IMR-90 (cell line): ENCODE measurements at regions not wholly inside any gene's neighbourhood (a gene's known extent, or its start where the extent isn't known, plus 50 kb on each side); places are given as distances from the start of the nearest gene placed in this dataset.

Source experiments
- ATAC-seq: fragments of 200-7000 bp; cut with Tn5 transposase; 2 replicates; pipeline ENCODE4 v1.9.1; 2020; ENCODE audit warnings: low read depth, mild to moderate bottlenecking, moderate library complexity
- BruUV-seq: library from RNA; stranded (reverse); fragments of 400-500 nt; replicated peaks from 2 replicates; lab custom pipeline; 2021; lab: Mats Ljungman, UMichigan
- CTCF ChIA-PET: fragments of 300-600 bp; formaldehyde crosslinking; extraction: SDS; loops from one replicate; lab custom pipeline; 2021; ENCODE audit warnings: antibody characterized with exemption; lab: Yijun Ruan, JAX
- POLR2A ChIA-PET: fragments of 300-600 bp; sonication (Branson Sonifier 250); formaldehyde crosslinking; loops from one replicate; lab custom pipeline; 2022; ENCODE audit warnings: antibody characterized with exemption; ENCODE audit not compliant: unreplicated experiment; lab: Charles Lee
- DNase-seq: peaks from one replicate; pipeline ENCODE4 v3.0.0; 2013
- H2AFZ ChIP-seq: replicated peaks from 2 replicates; pipeline ENCODE3; 2013; ENCODE audit warnings: low read length, mild to moderate bottlenecking; ENCODE audit not compliant: poor library complexity
- H2AK5ac ChIP-seq: 2 replicates; pipeline ENCODE4 v1.6.1; 2013; ENCODE audit warnings: low read depth, low read length, inconsistent platforms
- H2AK9ac ChIP-seq: replicated peaks from 2 replicates; pipeline ENCODE3; 2013; ENCODE audit warnings: mild to moderate bottlenecking, low read depth, low read length, moderate library complexity; ENCODE audit not compliant: poor library complexity
- H2BK120ac ChIP-seq: 2 replicates; pipeline ENCODE4 v1.6.1; 2013; ENCODE audit warnings: low read depth, low read length, inconsistent platforms
- H2BK15ac ChIP-seq: 3 replicates; pipeline ENCODE4 v1.6.1; 2013; ENCODE audit warnings: low read depth, low read length, inconsistent platforms
- H2BK20ac ChIP-seq: 2 replicates; pipeline ENCODE4 v1.6.1; 2013; ENCODE audit warnings: low read depth, mild to moderate bottlenecking, inconsistent platforms, low read length, moderate library complexity
- H2BK5ac ChIP-seq: 2 replicates; pipeline ENCODE4 v1.6.1; 2013; ENCODE audit warnings: mild to moderate bottlenecking, low read depth, low read length, inconsistent platforms; ENCODE audit not compliant: poor library complexity, severe bottlenecking
- H3K14ac ChIP-seq: replicated peaks from 2 replicates; pipeline ENCODE4 v1.6.1; 2013; ENCODE audit warnings: low read depth, low read length, inconsistent platforms
- H3K18ac ChIP-seq: 2 replicates; pipeline ENCODE4 v1.6.1; 2013; ENCODE audit warnings: low read depth, low read length, control low read depth
- H3K23ac ChIP-seq: 2 replicates; pipeline ENCODE4 v1.6.1; 2013; ENCODE audit warnings: low read depth, low read length, inconsistent platforms
- H3K27ac ChIP-seq: 2 replicates; pipeline ENCODE4 v1.5.1; 2013; ENCODE audit warnings: mild to moderate bottlenecking, control low read depth, low read length; ENCODE audit not compliant: insufficient read depth
- H3K27me3 ChIP-seq: 2 replicates; pipeline ENCODE4 v1.6.1; 2013; ENCODE audit warnings: low read length; ENCODE audit not compliant: control insufficient read depth, insufficient read depth
- H3K36me3 ChIP-seq: 2 replicates; pipeline ENCODE4 v1.6.1; 2013; ENCODE audit warnings: low read length, mixed read lengths; ENCODE audit not compliant: control insufficient read depth, insufficient read depth
- H3K4ac ChIP-seq: 2 replicates; pipeline ENCODE4 v1.6.1; 2013; ENCODE audit warnings: low read depth, low read length, inconsistent platforms
- H3K4me1 ChIP-seq: 2 replicates; pipeline ENCODE4 v1.6.1; 2013; ENCODE audit warnings: low read length, mixed read lengths; ENCODE audit not compliant: control insufficient read depth, insufficient read depth
- H3K4me2 ChIP-seq: 2 replicates; pipeline ENCODE4 v1.6.1; 2013; ENCODE audit warnings: low read depth, mild to moderate bottlenecking, control low read depth, low read length, moderate library complexity
- H3K4me3 ChIP-seq: 2 replicates; pipeline ENCODE4 v1.5.1; 2013; ENCODE audit warnings: low read depth, mild to moderate bottlenecking, control low read depth, low read length, moderate library complexity; ENCODE audit not compliant: insufficient read depth
- H3K56ac ChIP-seq: 2 replicates; pipeline ENCODE4 v1.6.1; 2013; ENCODE audit warnings: low read length, inconsistent platforms; ENCODE audit not compliant: insufficient read depth; ENCODE audit errors: extremely low read depth
- H3K79me1 ChIP-seq, 2 experiments: 2 replicates each; pipeline ENCODE4 v1.6.1; 2013; ENCODE audit warnings: low read length in 2 of 2, inconsistent platforms in 1 of 2, low read depth in 1 of 2
- H3K9ac ChIP-seq: 2 replicates; pipeline ENCODE4 v1.6.1; 2013; ENCODE audit warnings: low read depth, low read length, control low read depth
- H3K9me1 ChIP-seq: 2 replicates; pipeline ENCODE4 v1.6.1; 2013; ENCODE audit warnings: low read length, inconsistent platforms; ENCODE audit not compliant: insufficient read depth
- H3K9me3 ChIP-seq: 2 replicates; pipeline ENCODE4 v1.6.1; 2013; ENCODE audit warnings: low read length; ENCODE audit not compliant: control insufficient read depth, insufficient read depth
- H4K20me1 ChIP-seq: 2 replicates; pipeline ENCODE4 v1.6.1; 2013; ENCODE audit warnings: low read length, inconsistent platforms; ENCODE audit not compliant: insufficient read depth
- H4K5ac ChIP-seq: 2 replicates; pipeline ENCODE4 v1.6.1; 2013; ENCODE audit warnings: mild to moderate bottlenecking, low read depth, low read length, control low read depth
- H4K8ac ChIP-seq, 2 experiments: 2 replicates each; pipeline ENCODE4 v1.6.1; 2013; ENCODE audit warnings: low read depth in 2 of 2, low read length in 2 of 2, control low read depth in 1 of 2, inconsistent platforms in 1 of 2
- H4K91ac ChIP-seq: 2 replicates; pipeline ENCODE4 v1.6.1; 2013; ENCODE audit warnings: low read depth, low read length, inconsistent platforms; ENCODE audit not compliant: insufficient read depth
- BHLHE40 ChIP-seq: fragments of 150-350 bp; IDR thresholded peaks from 2 replicates; pipeline ENCODE4 v1.6.1; 2016; ENCODE audit warnings: mild to moderate bottlenecking, low read depth, low read length
- CEBPB ChIP-seq: IDR thresholded peaks from 2 replicates; pipeline ENCODE4 v1.6.1; 2012; ENCODE audit warnings: low read depth, low read length, improper control_type of control experiment
- CHD1 ChIP-seq: IDR thresholded peaks from 2 replicates; pipeline ENCODE4 v1.6.1; 2012; ENCODE audit warnings: low read depth, low read length, improper control_type of control experiment
- MAFK ChIP-seq: IDR thresholded peaks from 2 replicates; pipeline ENCODE4 v1.6.1; 2012; ENCODE audit warnings: low read depth, low read length, improper control_type of control experiment
- MAZ ChIP-seq: IDR thresholded peaks from 2 replicates; pipeline ENCODE4 v1.6.1; 2012; ENCODE audit warnings: low read depth, mild to moderate bottlenecking, low read length, improper control_type of control experiment, moderate library complexity, borderline replicate concordance
- MXI1 ChIP-seq: IDR thresholded peaks from 2 replicates; pipeline ENCODE4 v1.6.1; 2012; ENCODE audit warnings: low read depth, mild to moderate bottlenecking, low read length, moderate library complexity, borderline replicate concordance
- NFE2L2 ChIP-seq: fragments of 150-350 bp; IDR thresholded peaks from 2 replicates; pipeline ENCODE4 v1.6.1; 2016; ENCODE audit warnings: low read depth, mild to moderate bottlenecking, low read length
- POLR2A ChIP-seq: IDR thresholded peaks from 2 replicates; pipeline ENCODE4 v1.6.1; 2012; ENCODE audit warnings: mild to moderate bottlenecking, low read depth, low read length
- RAD21 ChIP-seq: IDR thresholded peaks from 2 replicates; pipeline ENCODE4 v1.6.1; 2012; ENCODE audit warnings: low read length, improper control_type of control experiment
- RFX5 ChIP-seq: IDR thresholded peaks from 2 replicates; pipeline ENCODE4 v1.8.0; 2012; ENCODE audit warnings: low read depth, mild to moderate bottlenecking, low read length, moderate library complexity
- SMC3 ChIP-seq: fragments of 150-350 bp; IDR thresholded peaks from 2 replicates; pipeline ENCODE4 v1.6.1; 2016; ENCODE audit warnings: low read depth, mild to moderate bottlenecking, antibody characterized with exemption, low read length, moderate library complexity
- USF2 ChIP-seq: fragments of 150-350 bp; IDR thresholded peaks from 2 replicates; pipeline ENCODE4 v1.6.1; 2017; ENCODE audit warnings: mild to moderate bottlenecking, antibody characterized with exemption, low read length, low read depth
- WGBS, 2 experiments: methylation state at CpG; one replicate each; pipeline versions ENCODE4 v1.1.5 to v1.1.7; 2013; ENCODE audit warnings: missing lambda C conversion rate in 2 of 2; ENCODE audit not compliant: insufficient read length in 1 of 2; ENCODE audit errors: extremely low coverage in 2 of 2; 5-methylcytosine and 5-hydroxymethylcytosine counted together
- dilution Hi-C: fragments of 300-500 bp; cut with HindIII; formaldehyde crosslinking; loops from one replicate; pipeline ENCODE4 v1.14.3; 2018; ENCODE audit warnings: low sequenced_read_pairs; ENCODE audit not compliant: unreplicated experiment
- in situ Hi-C: fragments of 300-500 bp; cut with MboI; formaldehyde crosslinking; loops from 3 replicates; pipeline ENCODE4 v1.14.3; 2019; ENCODE audit warnings: low sequenced_read_pairs, inconsistent platforms, mixed read lengths
- intact Hi-C: fragments of 100-400 bp; cut with micrococcal nuclease; formaldehyde crosslinking; loops from 2 replicates; pipeline ENCODE4 v1.10.0; 2022
- TF ChIP-seq, protein P1 (sequence below): conservative IDR thresholded peaks from 2 replicates; pipeline ENCODE4 v1.5.1; 2012; ENCODE audit warnings: mild to moderate bottlenecking, low read depth, low read length, improper control_type of control experiment
- TF ChIP-seq, protein P2 (sequence below): fragments of 150-350 bp; IDR thresholded peaks from 2 replicates; pipeline ENCODE4 v1.6.1; 2016; ENCODE audit warnings: low read depth, mild to moderate bottlenecking, low read length, moderate library complexity, borderline replicate concordance

DNA sequence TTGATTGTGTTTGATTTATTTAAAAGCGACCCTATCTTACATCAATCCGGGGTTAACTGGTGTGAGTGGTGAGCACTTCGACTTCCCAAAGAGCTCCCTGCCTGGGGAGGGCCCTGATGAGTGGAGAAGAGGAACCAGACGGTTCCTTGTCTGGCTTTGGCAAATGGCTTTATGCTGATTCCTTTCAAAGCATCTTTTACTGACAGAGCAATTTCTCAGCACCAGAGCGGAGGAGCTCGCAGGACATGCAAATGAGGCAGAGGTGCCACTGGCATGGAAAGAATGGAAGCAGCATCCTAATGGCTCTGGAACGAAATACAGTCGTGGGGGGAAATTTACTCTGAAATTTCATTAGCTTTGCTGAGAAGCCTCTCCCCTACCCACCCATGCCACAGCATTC is 410.9 kb upstream of the B3GAT1 start:
- CTCF ChIA-PET = no interaction called here
- Histone ChIP-seq H3K56ac (no peak overlapping the region), H2AFZ (no peak overlapping the region), H3K23ac (no peak overlapping the region), H3K9me3 (peaks cover 25% of the 10 kb centered on the region), H3K4me3 (no peak overlapping the region), H4K5ac (no peak overlapping the region), H2AK5ac (no peak overlapping the region), H2BK5ac (no peak overlapping the region), H3K36me3 (no peaks in the 10 kb centered on the region), H3K79me1 (no peaks in the 10 kb centered on the region), H3K4ac (no peak overlapping the region), H2AK9ac (no peak overlapping the region), H2BK15ac (no peak overlapping the region), H2BK20ac (no peak overlapping the region), H3K18ac (no peak overlapping the region), H3K9me1 (no peaks in the 10 kb centered on the region), H3K9ac (no peak overlapping the region), H4K91ac (no peak overlapping the region), H3K4me1 (no peaks in the 10 kb centered on the region), H4K8ac (no peak overlapping the region), H2BK120ac (no peak overlapping the region), H3K14ac (no peak overlapping the region), H3K27ac (no peak overlapping the region), H3K4me2 (no peak overlapping the region), H4K20me1 (no peaks in the 10 kb centered on the region), H3K27me3 (no peaks in the 10 kb centered on the region)
- in situ Hi-C loops (no loop called here), dilution Hi-C loops (no loop called here), intact Hi-C loops (no loop called here)
- DNase-seq (no peak), ATAC-seq (no peak)
- no TSS peak for BruUV-seq
- POLR2A ChIA-PET = no interaction called here
- TF ChIP-seq, protein P1, sequence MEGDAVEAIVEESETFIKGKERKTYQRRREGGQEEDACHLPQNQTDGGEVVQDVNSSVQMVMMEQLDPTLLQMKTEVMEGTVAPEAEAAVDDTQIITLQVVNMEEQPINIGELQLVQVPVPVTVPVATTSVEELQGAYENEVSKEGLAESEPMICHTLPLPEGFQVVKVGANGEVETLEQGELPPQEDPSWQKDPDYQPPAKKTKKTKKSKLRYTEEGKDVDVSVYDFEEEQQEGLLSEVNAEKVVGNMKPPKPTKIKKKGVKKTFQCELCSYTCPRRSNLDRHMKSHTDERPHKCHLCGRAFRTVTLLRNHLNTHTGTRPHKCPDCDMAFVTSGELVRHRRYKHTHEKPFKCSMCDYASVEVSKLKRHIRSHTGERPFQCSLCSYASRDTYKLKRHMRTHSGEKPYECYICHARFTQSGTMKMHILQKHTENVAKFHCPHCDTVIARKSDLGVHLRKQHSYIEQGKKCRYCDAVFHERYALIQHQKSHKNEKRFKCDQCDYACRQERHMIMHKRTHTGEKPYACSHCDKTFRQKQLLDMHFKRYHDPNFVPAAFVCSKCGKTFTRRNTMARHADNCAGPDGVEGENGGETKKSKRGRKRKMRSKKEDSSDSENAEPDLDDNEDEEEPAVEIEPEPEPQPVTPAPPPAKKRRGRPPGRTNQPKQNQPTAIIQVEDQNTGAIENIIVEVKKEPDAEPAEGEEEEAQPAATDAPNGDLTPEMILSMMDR = no peak
- TF ChIP-seq CHD1 = no peak
- TF ChIP-seq USF2 = no peak
- TF ChIP-seq, protein P2, sequence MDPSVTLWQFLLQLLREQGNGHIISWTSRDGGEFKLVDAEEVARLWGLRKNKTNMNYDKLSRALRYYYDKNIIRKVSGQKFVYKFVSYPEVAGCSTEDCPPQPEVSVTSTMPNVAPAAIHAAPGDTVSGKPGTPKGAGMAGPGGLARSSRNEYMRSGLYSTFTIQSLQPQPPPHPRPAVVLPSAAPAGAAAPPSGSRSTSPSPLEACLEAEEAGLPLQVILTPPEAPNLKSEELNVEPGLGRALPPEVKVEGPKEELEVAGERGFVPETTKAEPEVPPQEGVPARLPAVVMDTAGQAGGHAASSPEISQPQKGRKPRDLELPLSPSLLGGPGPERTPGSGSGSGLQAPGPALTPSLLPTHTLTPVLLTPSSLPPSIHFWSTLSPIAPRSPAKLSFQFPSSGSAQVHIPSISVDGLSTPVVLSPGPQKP = no peak
- no peak for TF ChIP-seq POLR2A
- TF ChIP-seq BHLHE40 = no peak
- TF ChIP-seq RAD21 = no peak
- no peak for TF ChIP-seq NFE2L2
- no peak for TF ChIP-seq MAZ
- TF ChIP-seq MXI1 = no peak
- TF ChIP-seq RFX5 = no peak
- TF ChIP-seq MAFK = no peak
- TF ChIP-seq CEBPB = no peak
- TF ChIP-seq SMC3 = no peak
- no CpG with 5 or more reads among the region's 8 CpGs for WGBS, 2 experiments
